Stimulated activated CD4-positive, alpha-beta T cell treated with anti-CD3 and anti-CD28 coated beads, Interleukin-12 subunit alpha, Interleukin-12 subunit beta, amount 100 ng/mL, for 4 hours (primary cell): ENCODE measurements at regions not wholly inside any gene's neighbourhood (a gene's known extent, or its start where the extent isn't known, plus 50 kb on each side); places are given as distances from the start of the nearest gene placed in this dataset.
"Not testable (repeated sequence)": the region's sequence is repeated elsewhere in the genome, so short reads cannot be mapped to it uniquely, and the experiment has no call there.

Experiments used
- DNase-seq: peaks from one replicate; pipeline ENCODE4 v3.0.0-alpha.2; 2020

- no peak for DNase-seq
Measured at GRCh38 chr2:76252704-76253103, 542.0 kb upstream of the GCFC2 start.

- DNase-seq = no peak
Measured at GRCh38 chr2:76251342-76251741, 540.6 kb upstream of the GCFC2 start.

DNA sequence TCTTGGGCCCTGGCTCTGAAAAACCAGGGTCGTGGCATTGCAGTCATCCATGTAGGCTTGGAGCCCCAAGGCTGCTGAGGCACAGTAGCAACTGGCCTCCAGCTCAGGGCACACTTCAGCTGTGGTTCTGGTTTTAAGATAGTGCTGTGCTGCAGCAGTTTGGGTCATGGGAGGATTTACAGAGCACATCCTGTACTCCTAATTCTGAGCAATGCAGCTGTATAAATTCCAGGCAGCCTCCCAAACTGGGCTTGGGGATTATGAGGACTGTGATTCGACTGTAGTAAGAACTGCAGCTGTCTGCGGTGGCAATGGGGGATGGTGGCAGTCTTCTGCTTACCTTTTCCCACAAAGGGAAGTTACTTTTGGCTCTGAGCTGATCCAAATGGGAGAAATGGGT, 536.3 kb upstream of the GCFC2 start:
- DNase-seq = no peak

- no peak for DNase-seq
Measured at GRCh38 chr2:76211991-76212985, 501.6 kb upstream of the GCFC2 start.

DNA sequence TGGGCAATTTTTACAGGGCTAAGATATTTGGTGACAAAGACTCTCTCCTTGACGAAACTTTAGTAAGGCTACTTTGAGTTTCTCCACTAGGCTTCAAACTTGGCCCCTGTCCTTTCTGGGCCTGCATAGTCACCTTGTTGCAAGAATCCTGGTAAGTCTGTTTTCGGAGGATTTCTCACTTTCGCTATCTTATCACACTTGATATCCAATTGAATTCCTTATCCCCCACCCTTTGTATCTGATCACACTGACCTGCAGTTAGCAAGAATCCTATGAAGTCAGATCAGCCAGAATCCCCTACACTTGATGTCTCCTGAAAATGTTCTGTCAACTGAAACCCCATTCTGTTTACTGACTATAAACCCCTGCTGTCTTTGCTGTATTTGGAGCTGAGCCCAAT, 499.8 kb upstream of the GCFC2 start:
- no peak for DNase-seq

- DNase-seq = no peak
Measured at GRCh38 chr2:76204048-76204447, 493.3 kb upstream of the GCFC2 start.

DNA sequence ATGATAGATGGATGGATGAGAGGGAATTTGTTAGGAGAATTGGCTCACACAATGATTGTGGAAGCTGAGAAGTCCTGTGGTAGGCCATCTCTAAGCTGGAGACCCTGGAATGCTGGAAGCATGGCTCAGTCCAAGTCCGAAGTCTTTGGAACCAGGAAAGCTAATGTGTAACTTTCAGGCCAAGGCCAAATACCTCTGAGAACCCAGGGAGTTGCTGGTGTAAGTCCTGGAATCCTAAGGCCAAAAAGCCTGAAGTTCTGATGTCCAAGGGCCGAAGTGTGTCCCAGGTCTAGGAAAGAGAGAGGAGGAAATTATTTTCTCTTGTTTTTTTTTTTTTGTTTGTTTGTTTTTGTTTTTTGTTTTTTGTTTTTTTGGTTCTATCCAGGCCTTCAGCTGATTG, 492.2 kb upstream of the GCFC2 start:
- no peak for DNase-seq

DNA sequence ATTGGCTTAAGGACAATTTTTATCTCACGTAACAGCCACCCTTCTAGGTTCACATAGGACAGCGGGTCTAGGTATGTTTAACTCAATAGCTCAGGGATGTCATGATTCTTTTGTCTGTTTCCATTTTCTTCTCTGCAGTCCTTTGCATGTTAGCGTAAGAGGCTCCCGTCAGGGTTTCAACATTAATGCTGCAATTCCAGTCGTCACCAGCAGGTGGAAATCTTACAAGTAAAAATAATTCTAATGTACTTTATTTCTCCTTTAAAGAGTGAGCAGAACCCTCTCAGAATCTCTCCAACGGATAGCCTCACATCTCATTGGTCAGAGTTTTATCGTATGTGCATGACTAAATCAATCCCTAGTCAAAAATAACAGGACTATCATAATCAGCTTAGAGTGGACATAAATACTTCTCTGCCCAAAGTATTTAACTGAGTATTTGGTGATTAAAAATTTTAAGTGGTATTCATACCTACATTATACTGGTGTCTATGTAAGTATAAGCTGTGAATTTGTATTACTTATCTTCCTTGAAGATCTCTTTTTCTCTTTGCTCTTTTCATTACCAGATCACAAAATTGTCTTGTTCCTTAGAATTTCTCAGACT, 487.2 kb upstream of the GCFC2 start:
- DNase-seq = peak; percentile 22

- DNase-seq = no peak
Measured at GRCh38 chr2:76197428-76197827, 486.7 kb upstream of the GCFC2 start.

GRCh38 chr2:76194031-76194775, 483.5 kb upstream of the GCFC2 start:
- DNase-seq = no peak

GRCh38 chr2:76193089-76193488, 482.4 kb upstream of the GCFC2 start:
- DNase-seq = no peak

DNA sequence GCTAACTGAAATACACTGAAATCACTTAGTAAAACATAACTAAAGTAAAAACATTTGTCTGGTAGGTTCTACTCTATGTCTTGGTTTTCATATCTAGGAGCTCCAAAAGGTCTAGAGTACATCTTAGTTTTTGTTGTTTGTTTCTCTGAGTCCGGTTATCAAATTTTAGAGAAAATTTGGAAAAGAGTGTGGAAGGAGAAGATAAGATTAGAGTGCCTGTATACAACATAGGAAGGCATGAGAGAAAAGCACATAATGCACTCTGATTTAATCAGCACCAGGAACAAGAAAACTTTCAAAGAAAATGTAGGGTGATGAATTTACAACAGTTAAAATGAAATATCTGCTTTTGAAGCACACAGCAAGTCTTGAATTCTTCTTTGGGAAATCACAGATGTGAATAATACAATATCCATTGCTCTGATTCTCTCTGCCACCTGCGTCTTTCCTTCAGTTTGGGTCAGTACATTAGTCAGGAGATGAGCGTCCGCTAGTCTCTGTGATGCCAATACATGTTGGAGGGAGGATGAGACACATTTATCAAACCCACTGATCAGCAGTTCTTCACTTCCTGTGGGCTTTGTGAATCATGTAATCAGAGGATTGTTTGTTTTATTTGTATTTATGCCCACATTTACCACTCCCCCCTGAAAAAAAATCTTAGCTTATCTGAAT, 477.8 kb upstream of the GCFC2 start:
- no peak for DNase-seq

GRCh38 chr2:76187415-76187814, 476.7 kb upstream of the GCFC2 start:
- no peak for DNase-seq

DNA sequence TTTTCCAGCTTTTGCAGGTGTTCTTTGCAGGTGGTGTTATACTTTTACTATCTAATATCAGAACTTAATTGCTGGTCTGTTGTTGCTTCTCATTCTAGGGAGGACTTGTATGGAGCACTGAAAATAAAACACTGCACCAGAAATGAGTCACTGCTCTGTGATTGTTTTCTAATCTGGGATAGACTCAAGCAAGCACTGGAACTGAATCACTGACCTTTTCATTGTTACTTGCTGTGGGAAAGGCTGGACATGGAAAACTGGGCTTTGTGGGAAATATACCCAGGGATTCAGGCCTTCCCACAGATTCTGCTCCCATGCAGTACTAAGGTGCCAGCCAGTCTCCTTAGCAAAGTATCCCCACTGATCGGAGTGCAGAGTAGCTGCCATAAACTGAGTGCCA, 470.0 kb upstream of the GCFC2 start:
- DNase-seq = no peak

DNA sequence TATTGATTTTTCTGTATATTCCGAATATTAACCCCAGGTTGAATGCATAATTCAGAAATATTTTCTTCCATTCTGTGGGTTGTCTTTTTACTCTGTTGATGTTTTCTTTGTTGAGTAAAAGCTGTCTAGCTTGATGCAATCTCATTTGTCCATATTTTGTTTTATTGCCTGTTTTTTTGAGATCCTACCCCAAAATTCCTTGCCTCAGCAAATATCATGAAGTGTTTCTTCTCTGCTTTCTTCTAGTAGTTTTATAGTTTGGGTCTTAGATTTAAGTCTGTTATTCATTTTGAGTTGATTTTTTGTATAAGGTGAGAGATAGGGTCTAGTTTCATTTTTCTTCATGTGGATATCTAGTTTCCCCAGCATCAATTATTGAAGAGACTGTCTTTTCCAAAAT, 467.9 kb upstream of the GCFC2 start:
- DNase-seq = no peak

- no peak for DNase-seq
Measured at GRCh38 chr2:76175295-76175694, 464.6 kb upstream of the GCFC2 start.

DNA sequence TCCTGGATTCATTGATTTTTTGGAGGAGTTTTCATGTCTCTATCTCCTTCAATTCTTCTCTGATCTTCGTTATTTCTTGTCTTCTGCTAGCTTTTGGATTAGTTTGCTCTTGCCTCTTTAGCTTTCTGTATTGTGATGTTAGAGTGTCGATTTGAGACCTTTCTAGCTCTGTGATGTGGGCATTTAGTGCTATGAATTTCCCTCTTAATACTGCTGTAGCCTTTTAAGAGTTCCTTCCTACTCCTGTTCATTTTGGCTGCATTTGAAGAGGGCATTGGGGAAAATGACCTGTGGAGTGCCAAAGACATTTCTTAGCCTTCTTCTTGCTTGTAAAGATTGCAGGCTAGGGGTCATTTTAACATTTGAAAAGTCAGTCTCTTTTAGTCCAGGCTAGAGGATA, 463.8 kb upstream of the GCFC2 start:
- DNase-seq = no peak

DNA sequence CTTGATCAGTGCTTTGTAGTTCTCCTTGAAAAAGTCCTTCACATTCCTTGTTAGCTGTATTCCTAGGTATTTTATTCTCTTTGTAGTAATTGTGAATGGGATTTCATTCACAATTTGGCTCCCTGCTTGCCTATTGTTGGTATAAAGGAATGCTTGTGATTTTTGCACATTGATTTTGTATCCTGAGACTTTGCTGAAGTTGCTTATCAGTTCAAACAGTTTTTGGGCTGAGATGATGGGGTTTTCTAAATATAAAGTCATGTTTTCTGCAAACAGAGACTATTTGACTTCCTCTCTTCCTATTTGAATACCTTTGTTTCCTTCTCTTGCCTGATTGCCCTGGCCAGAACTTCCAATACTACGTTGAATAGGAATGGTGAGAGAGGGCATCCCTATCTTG, 462.5 kb upstream of the GCFC2 start:
- not testable (repeated sequence) for DNase-seq

DNA sequence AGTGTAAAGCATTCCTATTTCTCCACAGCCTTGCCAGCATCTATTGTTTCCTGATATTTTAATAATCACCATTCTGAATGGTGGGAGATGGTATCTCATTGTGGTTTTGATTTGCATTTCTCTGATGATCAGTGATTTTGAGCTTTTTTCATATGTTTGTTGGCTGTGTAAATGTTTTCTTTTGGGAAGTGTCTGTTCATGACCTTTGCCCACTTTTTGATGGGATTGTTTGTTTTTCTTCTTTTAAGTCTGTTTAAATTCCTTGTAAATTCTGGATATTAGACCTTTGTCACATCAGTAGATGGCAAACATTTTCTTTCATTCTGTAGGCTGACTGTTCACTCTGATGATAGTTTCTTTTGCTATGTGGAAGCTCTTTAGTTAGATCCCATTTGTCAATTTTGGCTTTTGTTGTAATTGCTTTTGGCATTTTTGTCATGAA, 461.5 kb upstream of the GCFC2 start:
- DNase-seq = not testable (repeated sequence)

GRCh38 chr2:76170856-76171255, 460.1 kb upstream of the GCFC2 start:
- no peak for DNase-seq

- no peak for DNase-seq
Measured at GRCh38 chr2:76170009-76170384, 459.3 kb upstream of the GCFC2 start.

DNA sequence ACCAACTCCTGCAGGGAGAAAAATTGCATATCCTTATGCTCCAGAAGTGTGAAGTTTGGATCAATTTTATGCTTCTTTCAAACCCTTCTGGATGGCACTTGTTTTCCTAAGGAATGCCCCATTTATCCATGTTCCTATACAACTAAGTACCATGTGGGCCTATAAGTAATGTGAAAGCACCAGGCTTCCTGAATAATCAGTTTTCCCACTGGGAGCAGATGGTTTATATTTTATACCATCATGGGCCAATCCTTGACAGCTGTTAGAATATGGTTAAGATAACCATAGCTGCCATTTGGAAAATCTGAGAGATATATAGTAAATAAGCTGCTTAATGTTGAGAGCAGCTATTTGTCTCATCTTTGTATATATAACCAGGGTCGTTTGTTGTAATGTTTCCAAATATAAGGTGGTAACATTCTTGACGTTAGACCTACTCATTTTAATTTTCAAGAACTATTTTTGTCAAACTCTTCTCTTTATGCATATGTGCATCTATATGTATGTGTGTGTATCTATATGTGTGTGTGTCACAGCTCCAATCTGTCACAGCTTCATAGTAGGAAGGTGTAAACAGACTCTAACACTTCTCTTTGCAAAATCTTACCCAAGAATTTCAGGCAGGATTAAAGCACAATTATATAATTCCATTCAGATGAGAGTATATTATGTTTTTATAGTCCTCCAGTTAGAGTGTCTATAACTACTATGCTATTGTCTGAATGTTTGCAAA, 458.7 kb upstream of the GCFC2 start:
- no peak for DNase-seq
